GM12878 (cell line): ENCODE measurements at regions not wholly inside any gene's neighbourhood (a gene's known extent, or its start where the extent isn't known, plus 50 kb on each side); places are given as distances from the start of the nearest gene placed in this dataset.

Experiments used
- ATAC-seq: fragments of 200-7000 bp; cut with Tn5 transposase; 3 replicates; pipeline ENCODE4 v1.9.1; 2020; ENCODE audit warnings: mild to moderate bottlenecking, moderate library complexity
- BruUV-seq: library from RNA; stranded (reverse); fragments of 400-500 nt; replicated peaks from 2 replicates; lab custom pipeline; 2021; lab: Mats Ljungman, UMichigan
- CTCF ChIA-PET: fragments of 300-600 bp; sonication (Branson Sonifier 250); formaldehyde crosslinking; extraction: SDS; loops from one replicate; lab custom pipeline; 2021; ENCODE audit warnings: inconsistent platforms; lab: Yijun Ruan, JAX
- POLR2A ChIA-PET: fragments of 350-600 bp; formaldehyde crosslinking; extraction: SDS; loops from one replicate; lab custom pipeline; 2021; ENCODE audit warnings: inconsistent platforms; lab: Charles Lee
- RAD21 ChIA-PET: fragments of 300-600 bp; sonication (Branson Sonifier 250); formaldehyde crosslinking; loops from one replicate; lab custom pipeline; 2023; ENCODE audit warnings: antibody characterized with exemption; ENCODE audit not compliant: unreplicated experiment; lab: Charles Lee
- SMC1A ChIA-PET: fragments of 300-600 bp; sonication (Branson Sonifier 250); formaldehyde crosslinking; loops from one replicate; lab custom pipeline; 2023; ENCODE audit not compliant: unreplicated experiment, uncharacterized antibody; lab: Charles Lee
- DNase-seq: peaks from one replicate; pipeline ENCODE4 v3.0.0-alpha.2; 2011; ENCODE audit warnings: low read depth, low spot score
- FAIRE-seq: peaks from 3 replicates; lab custom pipeline; 2011; peaks lifted over from hg19 to GRCh38; lab: Jason Lieb, UNC
- H2AFZ ChIP-seq: 2 replicates; pipeline ENCODE4 v1.6.0; 2011; ENCODE audit warnings: low read depth, low read length, control low read depth; ENCODE audit not compliant: control insufficient read depth
- H3K27ac ChIP-seq: 2 replicates; pipeline ENCODE4 v1.5.1; 2011; ENCODE audit warnings: control low read depth; ENCODE audit not compliant: control insufficient read depth, insufficient read depth
- H3K27me3 ChIP-seq, 2 experiments: replicated peaks in 1 of 2; 2 replicates each; pipeline versions ENCODE4 v1.6.0 to v1.6.1; 2011; ENCODE audit warnings: low read length in 1 of 2; ENCODE audit not compliant: control insufficient read depth in 2 of 2, insufficient read depth in 2 of 2
- H3K36me3 ChIP-seq, 2 experiments: 2 replicates each; pipeline ENCODE4 v1.5.1; 2011; ENCODE audit warnings: low read length in 1 of 2; ENCODE audit not compliant: control insufficient read depth in 2 of 2, insufficient read depth in 2 of 2
- H3K4me1 ChIP-seq: 2 replicates; pipeline ENCODE4 v1.6.1; 2011; ENCODE audit warnings: mild to moderate bottlenecking, low read length, moderate library complexity, mixed read lengths; ENCODE audit not compliant: control insufficient read depth, insufficient read depth
- H3K4me2 ChIP-seq: 2 replicates; pipeline ENCODE4 v1.6.0; 2011; ENCODE audit warnings: control low read depth; ENCODE audit not compliant: control insufficient read depth, insufficient read depth
- H3K4me3 ChIP-seq: fragments of 200-600 bp; sonication (generic); 2 replicates; pipeline ENCODE4 v1.5.1; 2016
- H3K79me2 ChIP-seq: 2 replicates; pipeline ENCODE4 v1.6.0; 2011; ENCODE audit warnings: low read length; ENCODE audit not compliant: control insufficient read depth, insufficient read depth
- H3K9ac ChIP-seq: 2 replicates; pipeline ENCODE4 v1.8.0; 2011; ENCODE audit warnings: low read length, control low read depth, mixed read lengths; ENCODE audit not compliant: control insufficient read depth, insufficient read depth
- H3K9me3 ChIP-seq: replicated peaks from 3 replicates; pipeline ENCODE4 v1.5.1; 2011; ENCODE audit warnings: mild to moderate bottlenecking, low read length; ENCODE audit not compliant: control insufficient read depth, insufficient read depth
- H4K20me1 ChIP-seq: 2 replicates; pipeline ENCODE4 v1.6.0; 2011; ENCODE audit not compliant: control insufficient read depth, insufficient read depth
- BMI1 ChIP-seq: fragments of 450-650 bp; IDR thresholded peaks from 2 replicates; pipeline ENCODE4 v1.6.1; 2016; ENCODE audit warnings: mild to moderate bottlenecking, moderate library complexity, borderline replicate concordance
- CBFB ChIP-seq: IDR thresholded peaks from 2 replicates; pipeline ENCODE4 v1.6.1; 2016; ENCODE audit warnings: antibody characterized with exemption, low read depth
- E2F4 ChIP-seq: IDR thresholded peaks from 2 replicates; pipeline ENCODE4 v1.6.1; 2012; ENCODE audit warnings: low read depth, low read length, improper control_type of control experiment
- ESRRA ChIP-seq: IDR thresholded peaks from 2 replicates; pipeline ENCODE4 v1.6.1; 2012; ENCODE audit warnings: mild to moderate bottlenecking, low read length, improper control_type of control experiment
- GATAD2B ChIP-seq: fragments of 450-650 bp; conservative IDR thresholded peaks from 2 replicates; pipeline ENCODE4 v1.6.1; 2017; ENCODE audit warnings: low read depth, mild to moderate bottlenecking, moderate library complexity
- HCFC1 ChIP-seq: fragments of 150-350 bp; IDR thresholded peaks from 2 replicates; pipeline ENCODE4 v1.6.1; 2014; ENCODE audit warnings: low read length
- PRDM15 ChIP-seq: fragments of 450-650 bp; formaldehyde crosslinking; IDR thresholded peaks from 2 replicates; pipeline ENCODE4 v1.4.0; 2020; ENCODE audit warnings: mild to moderate bottlenecking, moderate library complexity
- RUNX3 ChIP-seq: IDR thresholded peaks from 2 replicates; pipeline ENCODE4 v1.6.1; 2012; ENCODE audit warnings: low read length, inconsistent platforms
- STAT1 ChIP-seq: fragments of 450-650 bp; conservative IDR thresholded peaks from 2 replicates; pipeline ENCODE4 v1.6.1; 2014; ENCODE audit warnings: antibody characterized with exemption, mild to moderate bottlenecking
- USF2 ChIP-seq: IDR thresholded peaks from 2 replicates; pipeline ENCODE4 v1.6.1; 2011; ENCODE audit warnings: low read depth, low read length, improper control_type of control experiment, borderline replicate concordance
- ZNF217 ChIP-seq: fragments of 450-650 bp; IDR thresholded peaks from 2 replicates; pipeline ENCODE4 v1.6.1; 2017; ENCODE audit warnings: antibody characterized with exemption, mild to moderate bottlenecking
- ZNF384 ChIP-seq: IDR thresholded peaks from 2 replicates; pipeline ENCODE4 v1.6.1; 2012; ENCODE audit warnings: low read depth, mild to moderate bottlenecking, low read length, improper control_type of control experiment, borderline replicate concordance
- ZNF687 ChIP-seq: fragments of 450-650 bp; IDR thresholded peaks from 2 replicates; pipeline ENCODE4 v1.6.1; 2017; ENCODE audit warnings: mild to moderate bottlenecking, moderate library complexity
- WGBS: methylation state at CpG from one replicate; pipeline ENCODE4 v1.1.6; 2016; ENCODE audit warnings: low lambda C conversion rate; ENCODE audit not compliant: insufficient replicate concordance, insufficient coverage; ENCODE audit errors: missing lambda C conversion rate; 5-methylcytosine and 5-hydroxymethylcytosine counted together
- in situ Hi-C: fragments of 300-500 bp; cut with MboI; formaldehyde crosslinking; loops from 9 replicates; pipeline ENCODE4 v1.14.3; 2018; ENCODE audit warnings: mixed read lengths
- intact Hi-C: fragments of 100-400 bp; cut with micrococcal nuclease; formaldehyde crosslinking; loops from one replicate; pipeline ENCODE4 v1.14.2; 2022; ENCODE audit not compliant: unreplicated experiment

GRCh38 chr16:80254970-80255369 is 285.8 kb upstream of the DYNLRB2 start:
- ChIA-PET RAD21 (no interaction called here), POLR2A (no interaction called here), CTCF (interaction anchor here (1.8 kb wide), 1 partner anchor 211 kb away, joined by 3 read pairs; no protein-coding TSS in a partner anchor), SMC1A (interaction anchor here (1.6 kb wide), 1 partner anchor 9 kb away, joined by 3 read pairs; no protein-coding TSS in a partner anchor)
- Histone ChIP-seq H3K4me1 (no peaks in the 10 kb centered on the region), H3K9ac (no peak overlapping the region), H3K4me3 (no peak overlapping the region), H2AFZ (no peak overlapping the region), H4K20me1 (no peaks in the 10 kb centered on the region), H3K27ac (no peak overlapping the region), H3K79me2 (no peaks in the 10 kb centered on the region), H3K36me3 (no peaks in the 10 kb centered on the region), H3K4me2 (no peak overlapping the region), H3K27me3 (no peaks in the 10 kb centered on the region), H3K9me3 (no peaks in the 10 kb centered on the region)
- in situ Hi-C loops (no loop called here), intact Hi-C loops (no loop called here)
- ATAC-seq: no peak
- WGBS: 51% methylated on average over 4 of the region's 4 CpGs
- DNase-seq: no peak
- BruUV-seq: no TSS peak
- FAIRE-seq: no peak
- TF ChIP-seq CBFB (no peak), GATAD2B (no peak), HCFC1 (no peak), BMI1 (no peak), STAT1 (no peak), PRDM15 (CRISPR knock-in tag) (no peak), ZNF217 (no peak), ZNF384 (no peak), ZNF687 (no peak), ESRRA (no peak), USF2 (no peak), RUNX3 (no peak), E2F4 (no peak)
